Neural cell (in vitro differentiated cells): ENCODE measurements at regions not wholly inside any gene's neighbourhood (a gene's known extent, or its start where the extent isn't known, plus 50 kb on each side); places are given as distances from the start of the nearest gene placed in this dataset.

Experiments used
- EZH2 ChIP-seq: fragments of 200-600, 300-800 bp; shearing (Covaris generic), sonication (generic); IDR thresholded peaks from 2 replicates; pipeline ENCODE4 v1.6.1; 2014; ENCODE audit warnings: antibody characterized with exemption, low read length, borderline replicate concordance, mild to moderate bottlenecking; ENCODE audit not compliant: insufficient read depth, poor library complexity, severe bottlenecking
- MXI1 ChIP-seq: fragments of 450-650 bp; conservative IDR thresholded peaks from 2 replicates; pipeline ENCODE4 v1.6.1; 2014; ENCODE audit warnings: antibody characterized with exemption, mild to moderate bottlenecking; ENCODE audit not compliant: poor library complexity, severe bottlenecking
- POLR2AphosphoS5 ChIP-seq: IDR thresholded peaks from 2 replicates; pipeline ENCODE4 v1.6.1; 2012
- TF ChIP-seq, protein P1 (sequence below): fragments of 450-650 bp; IDR thresholded peaks from 2 replicates; pipeline ENCODE4 v1.5.1; 2014; ENCODE audit warnings: antibody characterized with exemption, mild to moderate bottlenecking, moderate library complexity; ENCODE audit not compliant: poor library complexity, severe bottlenecking

DNA sequence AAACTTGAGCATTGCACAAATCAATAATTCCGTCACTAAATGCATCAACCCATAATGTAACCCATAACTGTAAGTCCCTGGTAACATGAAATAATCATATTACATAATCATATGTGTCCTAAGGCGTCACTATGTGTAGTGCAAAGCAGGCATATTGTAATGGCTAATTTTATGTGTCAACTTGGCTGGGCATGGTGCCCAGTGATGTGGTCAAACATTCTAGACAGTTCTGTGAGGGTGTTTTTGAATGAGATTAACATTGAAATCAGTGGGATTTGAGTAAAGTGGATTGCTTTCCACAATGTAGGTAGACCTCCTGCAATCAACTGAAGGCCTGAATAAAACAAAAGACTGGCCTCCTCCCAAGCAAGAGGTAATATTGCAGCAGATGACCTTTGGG lies 794.4 kb upstream of the ACO1 start:
- TF ChIP-seq, protein P1, sequence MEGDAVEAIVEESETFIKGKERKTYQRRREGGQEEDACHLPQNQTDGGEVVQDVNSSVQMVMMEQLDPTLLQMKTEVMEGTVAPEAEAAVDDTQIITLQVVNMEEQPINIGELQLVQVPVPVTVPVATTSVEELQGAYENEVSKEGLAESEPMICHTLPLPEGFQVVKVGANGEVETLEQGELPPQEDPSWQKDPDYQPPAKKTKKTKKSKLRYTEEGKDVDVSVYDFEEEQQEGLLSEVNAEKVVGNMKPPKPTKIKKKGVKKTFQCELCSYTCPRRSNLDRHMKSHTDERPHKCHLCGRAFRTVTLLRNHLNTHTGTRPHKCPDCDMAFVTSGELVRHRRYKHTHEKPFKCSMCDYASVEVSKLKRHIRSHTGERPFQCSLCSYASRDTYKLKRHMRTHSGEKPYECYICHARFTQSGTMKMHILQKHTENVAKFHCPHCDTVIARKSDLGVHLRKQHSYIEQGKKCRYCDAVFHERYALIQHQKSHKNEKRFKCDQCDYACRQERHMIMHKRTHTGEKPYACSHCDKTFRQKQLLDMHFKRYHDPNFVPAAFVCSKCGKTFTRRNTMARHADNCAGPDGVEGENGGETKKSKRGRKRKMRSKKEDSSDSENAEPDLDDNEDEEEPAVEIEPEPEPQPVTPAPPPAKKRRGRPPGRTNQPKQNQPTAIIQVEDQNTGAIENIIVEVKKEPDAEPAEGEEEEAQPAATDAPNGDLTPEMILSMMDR = no peak
- TF ChIP-seq EZH2 (no peak), POLR2AphosphoS5 (no peak), MXI1 (no peak)
